ENCODE measurements at regions not wholly inside any gene's neighbourhood (a gene's known extent, or its start where the extent isn't known, plus 50 kb on each side); places are given as distances from the start of the nearest gene placed in this dataset.

DNA sequence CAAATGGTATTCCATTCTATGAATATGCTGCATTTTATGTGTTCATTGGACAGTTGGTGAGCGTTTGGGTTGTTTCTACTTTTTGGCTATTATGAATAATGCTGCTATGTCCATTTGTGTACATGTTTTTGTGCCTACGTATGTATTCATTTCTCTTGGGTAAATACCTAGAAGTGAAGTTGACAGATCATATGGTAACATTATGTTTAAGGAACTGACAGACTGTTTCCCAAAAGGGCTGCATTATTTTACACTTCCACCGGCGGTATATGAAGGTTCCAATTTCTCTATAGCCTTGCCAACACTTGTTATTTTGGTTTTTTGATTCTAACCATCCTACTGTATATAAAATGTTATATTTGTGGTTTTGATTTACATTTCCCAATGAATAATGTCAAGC, 703.9 kb upstream of the CDH2 start:
- POLR2A ChIA-PET = interaction anchor here (0.6 kb wide), 1 partner anchor 465 kb away, joined by 3 read pairs; no protein-coding TSS in a partner anchor
- H3K4me3 Mint-ChIP-seq (ENCODE audit: unreplicated experiment) = no peak overlapping the region

DNA sequence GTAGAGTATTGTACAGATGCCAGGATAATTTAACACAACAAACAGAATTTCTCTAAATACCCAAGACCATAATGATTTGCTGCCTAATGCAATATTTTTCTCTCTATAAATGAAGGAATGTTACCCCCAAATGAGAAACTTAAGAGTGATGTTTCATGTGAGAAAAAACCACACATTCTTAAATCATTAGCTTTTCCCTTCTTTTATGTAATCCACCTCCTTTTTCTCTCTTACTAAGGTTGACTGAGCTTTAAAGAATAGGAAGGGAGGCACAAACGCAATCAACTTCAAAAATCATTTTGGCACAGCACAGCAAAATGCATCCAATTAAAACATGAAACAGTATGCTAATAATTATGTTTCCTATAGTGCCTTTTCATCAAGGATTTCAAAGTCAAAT, 698.1 kb upstream of the CDH2 start:
- ChIA-PET CTCF (no interaction called here), POLR2A (no interaction called here)
- H3K36me3 Mint-ChIP-seq (ENCODE audit: insufficient read depth, unreplicated experiment) = no peaks in the 10 kb centered on the region
- no peaks in the 10 kb centered on the region for H3K9me3 Mint-ChIP-seq (ENCODE audit: unreplicated experiment)
- DNase-seq (ENCODE audit: unreplicated experiment) = no peak
- BruUV-seq (replicated peaks) = no TSS peak
- TF ChIP-seq, protein P1, sequence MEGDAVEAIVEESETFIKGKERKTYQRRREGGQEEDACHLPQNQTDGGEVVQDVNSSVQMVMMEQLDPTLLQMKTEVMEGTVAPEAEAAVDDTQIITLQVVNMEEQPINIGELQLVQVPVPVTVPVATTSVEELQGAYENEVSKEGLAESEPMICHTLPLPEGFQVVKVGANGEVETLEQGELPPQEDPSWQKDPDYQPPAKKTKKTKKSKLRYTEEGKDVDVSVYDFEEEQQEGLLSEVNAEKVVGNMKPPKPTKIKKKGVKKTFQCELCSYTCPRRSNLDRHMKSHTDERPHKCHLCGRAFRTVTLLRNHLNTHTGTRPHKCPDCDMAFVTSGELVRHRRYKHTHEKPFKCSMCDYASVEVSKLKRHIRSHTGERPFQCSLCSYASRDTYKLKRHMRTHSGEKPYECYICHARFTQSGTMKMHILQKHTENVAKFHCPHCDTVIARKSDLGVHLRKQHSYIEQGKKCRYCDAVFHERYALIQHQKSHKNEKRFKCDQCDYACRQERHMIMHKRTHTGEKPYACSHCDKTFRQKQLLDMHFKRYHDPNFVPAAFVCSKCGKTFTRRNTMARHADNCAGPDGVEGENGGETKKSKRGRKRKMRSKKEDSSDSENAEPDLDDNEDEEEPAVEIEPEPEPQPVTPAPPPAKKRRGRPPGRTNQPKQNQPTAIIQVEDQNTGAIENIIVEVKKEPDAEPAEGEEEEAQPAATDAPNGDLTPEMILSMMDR (IDR thresholded peaks at IDR 0.05; ENCODE audit: unreplicated experiment) = no peak
- H3K27me3 Mint-ChIP-seq (ENCODE audit: insufficient read depth, unreplicated experiment) = no peaks in the 10 kb centered on the region
- H3K27ac Mint-ChIP-seq (ENCODE audit: low read depth, unreplicated experiment) = no peak overlapping the region
- no peak overlapping the region for H3K4me3 Mint-ChIP-seq (ENCODE audit: unreplicated experiment)
- no peaks in the 10 kb centered on the region for H3K4me1 Mint-ChIP-seq (ENCODE audit: insufficient read depth, unreplicated experiment)
- intact Hi-C loops (cut with micrococcal nuclease) = no loop called here

More for the DNA sequence above, 703.9 kb upstream of the CDH2 start:
- Mint-ChIP-seq H3K36me3 (ENCODE audit: insufficient read depth, unreplicated experiment) (no peaks in the 10 kb centered on the region), H3K9me3 (ENCODE audit: unreplicated experiment) (no peaks in the 10 kb centered on the region), H3K27ac (ENCODE audit: low read depth, unreplicated experiment) (no peak overlapping the region), H3K4me1 (ENCODE audit: insufficient read depth, unreplicated experiment) (no peaks in the 10 kb centered on the region), H3K27me3 (ENCODE audit: insufficient read depth, unreplicated experiment) (no peaks in the 10 kb centered on the region)
- TF ChIP-seq, protein P1 (IDR thresholded peaks at IDR 0.05; ENCODE audit: unreplicated experiment) = no peak
- BruUV-seq (replicated peaks) = no TSS peak
- intact Hi-C loops (cut with micrococcal nuclease) = no loop called here
- CTCF ChIA-PET = no interaction called here
- no peak for DNase-seq (ENCODE audit: unreplicated experiment)

DNA sequence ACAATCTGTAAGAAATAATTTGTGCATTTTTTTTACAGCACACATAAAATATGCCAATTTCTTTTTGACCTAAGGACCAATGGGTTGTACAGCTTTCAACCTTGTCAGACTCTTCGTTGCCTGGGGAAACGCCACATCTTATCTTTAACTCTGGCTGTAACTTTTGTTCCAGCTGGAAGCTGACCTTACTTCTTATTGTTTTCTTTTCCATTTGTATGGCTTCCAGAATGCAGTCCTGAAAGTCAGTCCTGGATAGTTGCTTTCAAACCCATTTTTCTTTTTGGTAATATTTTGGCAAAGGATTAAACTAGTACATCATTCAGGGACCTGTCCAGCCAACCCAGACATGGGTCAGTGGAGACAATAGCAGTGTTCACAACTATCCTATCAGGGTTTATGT, 686.5 kb upstream of the CDH2 start:
- no peak for DNase-seq (ENCODE audit: unreplicated experiment)
- Mint-ChIP-seq H3K27ac (ENCODE audit: low read depth, unreplicated experiment) (no peak overlapping the region), H3K36me3 (ENCODE audit: insufficient read depth, unreplicated experiment) (no peaks in the 10 kb centered on the region), H3K27me3 (ENCODE audit: insufficient read depth, unreplicated experiment) (no peaks in the 10 kb centered on the region), H3K4me3 (ENCODE audit: unreplicated experiment) (no peak overlapping the region), H3K9me3 (ENCODE audit: unreplicated experiment) (peaks cover 8% of the 10 kb centered on the region), H3K4me1 (ENCODE audit: insufficient read depth, unreplicated experiment) (no peaks in the 10 kb centered on the region)
- BruUV-seq (replicated peaks) = no TSS peak
- ChIA-PET POLR2A (no interaction called here), CTCF (no interaction called here)
- intact Hi-C loops (cut with micrococcal nuclease) = no loop called here
- TF ChIP-seq, protein P1 (IDR thresholded peaks at IDR 0.05; ENCODE audit: unreplicated experiment) = no peak

DNA sequence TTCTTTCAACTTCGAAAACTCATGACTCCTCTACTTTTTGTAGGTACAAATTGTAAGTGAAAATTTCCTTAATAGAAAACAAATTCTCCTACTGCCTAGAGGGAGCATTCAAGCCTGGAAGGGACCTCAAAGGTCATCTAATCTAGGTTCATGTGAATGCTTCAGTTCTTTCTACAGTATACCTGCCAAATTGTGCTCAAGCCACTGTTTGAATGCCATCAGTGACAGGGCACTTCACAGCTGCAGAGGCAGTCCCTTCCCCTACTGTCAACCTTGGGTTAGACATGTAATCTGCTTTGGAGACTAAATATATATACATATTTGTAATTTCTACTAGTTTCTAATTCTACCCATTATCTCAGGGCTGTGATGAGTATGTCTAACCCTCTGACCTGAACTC, 681.3 kb upstream of the CDH2 start:
- POLR2A ChIA-PET = no interaction called here

More for the DNA sequence above, 681.3 kb upstream of the CDH2 start:
- CTCF ChIA-PET = interaction anchor here (0.5 to 0.6 kb wide), 2 partner anchors 314 to 875 kb away, joined by 3 to 4 read pairs; no protein-coding TSS in a partner anchor
- TF ChIP-seq, protein P1 (IDR thresholded peaks at IDR 0.05; ENCODE audit: unreplicated experiment) = no peak
- no TSS peak for BruUV-seq (replicated peaks)
- H3K27me3 Mint-ChIP-seq (ENCODE audit: insufficient read depth, unreplicated experiment) = no peaks in the 10 kb centered on the region
- no peaks in the 10 kb centered on the region for H3K36me3 Mint-ChIP-seq (ENCODE audit: insufficient read depth, unreplicated experiment)
- H3K4me1 Mint-ChIP-seq (ENCODE audit: insufficient read depth, unreplicated experiment) = peaks cover 7% of the 10 kb centered on the region
- no peak overlapping the region for H3K4me3 Mint-ChIP-seq (ENCODE audit: unreplicated experiment)
- intact Hi-C loops (cut with micrococcal nuclease) = no loop called here
- no peak for DNase-seq (ENCODE audit: unreplicated experiment)
- no peak overlapping the region for H3K27ac Mint-ChIP-seq (ENCODE audit: low read depth, unreplicated experiment)
- H3K9me3 Mint-ChIP-seq (ENCODE audit: unreplicated experiment) = no peaks in the 10 kb centered on the region

Measured in MCF 10A (cell line).